Transverse colon (tissue), 4 donors: ENCODE measurements at regions not wholly inside any gene's neighbourhood (a gene's known extent, or its start where the extent isn't known, plus 50 kb on each side); places are given as distances from the start of the nearest gene placed in this dataset.

Experiments
- EP300 ChIP-seq: sonication (generic); formaldehyde crosslinking; IDR thresholded peaks from one replicate; pipeline ENCODE4 v1.6.1; 2017; ENCODE audit warnings: antibody characterized with exemption, low read depth
- POLR2A ChIP-seq: fragments of 450-650 bp; IDR thresholded peaks from one replicate; pipeline ENCODE4 v1.6.1; 2016; ENCODE audit warnings: antibody characterized with exemption, mild to moderate bottlenecking, moderate library complexity
- POLR2AphosphoS5 ChIP-seq, 3 donors: sonication (generic); formaldehyde crosslinking; IDR thresholded peaks; one replicate each; pipeline ENCODE4 v1.6.1; 2016; ENCODE audit warnings: antibody characterized with exemption in 3 of 3
- TF ChIP-seq, protein P1 (sequence below), 5 experiments: fragments of 200-600 bp in 3 of 5; fragments of 450-650 bp in 2 of 5; sonication (generic) in 3 of 5; IDR thresholded peaks; 1 replicate in 2 of 5; 2 replicates in 3 of 5; pipeline ENCODE4 v1.5.1; 2016 to 2017; ENCODE audit warnings: antibody characterized with exemption in 5 of 5, inconsistent platforms in 3 of 5, mild to moderate bottlenecking in 2 of 5, moderate library complexity in 1 of 5

DNA sequence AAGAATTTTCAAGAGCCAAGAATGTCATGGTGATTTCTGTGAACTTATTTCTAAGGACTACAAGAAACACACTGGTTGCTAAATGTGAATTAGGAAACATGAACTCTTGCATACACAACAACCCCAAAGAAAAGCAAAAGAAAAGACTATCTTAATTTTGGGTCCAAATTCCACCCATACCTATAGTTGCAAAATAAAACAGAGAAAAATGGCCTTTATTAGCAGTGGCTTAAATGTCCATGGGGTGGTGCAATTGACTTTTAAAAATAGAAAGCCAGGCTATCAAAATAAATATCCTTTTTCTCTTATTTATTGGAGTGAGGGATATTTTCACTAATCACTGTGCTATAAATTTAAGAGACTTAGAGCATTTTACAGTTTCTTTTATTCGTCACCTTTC lies 80.9 kb upstream of the DPYD start:
- TF ChIP-seq, protein P1, sequence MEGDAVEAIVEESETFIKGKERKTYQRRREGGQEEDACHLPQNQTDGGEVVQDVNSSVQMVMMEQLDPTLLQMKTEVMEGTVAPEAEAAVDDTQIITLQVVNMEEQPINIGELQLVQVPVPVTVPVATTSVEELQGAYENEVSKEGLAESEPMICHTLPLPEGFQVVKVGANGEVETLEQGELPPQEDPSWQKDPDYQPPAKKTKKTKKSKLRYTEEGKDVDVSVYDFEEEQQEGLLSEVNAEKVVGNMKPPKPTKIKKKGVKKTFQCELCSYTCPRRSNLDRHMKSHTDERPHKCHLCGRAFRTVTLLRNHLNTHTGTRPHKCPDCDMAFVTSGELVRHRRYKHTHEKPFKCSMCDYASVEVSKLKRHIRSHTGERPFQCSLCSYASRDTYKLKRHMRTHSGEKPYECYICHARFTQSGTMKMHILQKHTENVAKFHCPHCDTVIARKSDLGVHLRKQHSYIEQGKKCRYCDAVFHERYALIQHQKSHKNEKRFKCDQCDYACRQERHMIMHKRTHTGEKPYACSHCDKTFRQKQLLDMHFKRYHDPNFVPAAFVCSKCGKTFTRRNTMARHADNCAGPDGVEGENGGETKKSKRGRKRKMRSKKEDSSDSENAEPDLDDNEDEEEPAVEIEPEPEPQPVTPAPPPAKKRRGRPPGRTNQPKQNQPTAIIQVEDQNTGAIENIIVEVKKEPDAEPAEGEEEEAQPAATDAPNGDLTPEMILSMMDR (IDR thresholded peaks at IDR 0.05) = peak in 1 of 5 experiments; percentile 5
- no peak for TF ChIP-seq POLR2AphosphoS5 (IDR thresholded peaks at IDR 0.05)
- TF ChIP-seq EP300 = no peak
- no peak for TF ChIP-seq POLR2A
